MCF 10A (cell line): ENCODE measurements at regions not wholly inside any gene's neighbourhood (a gene's known extent, or its start where the extent isn't known, plus 50 kb on each side); places are given as distances from the start of the nearest gene placed in this dataset.

ENCODE experiments used
- BruUV-seq: library from RNA; stranded (reverse); fragments of 400-500 nt; replicated peaks from 2 replicates; lab custom pipeline; 2021; lab: Mats Ljungman, UMichigan
- CTCF ChIA-PET: fragments of 300-600 bp; sonication (Branson Sonifier 250); formaldehyde crosslinking; extraction: SDS; loops from one replicate; lab custom pipeline; 2021; ENCODE audit warnings: antibody characterized with exemption, inconsistent platforms; lab: Yijun Ruan, JAX
- POLR2A ChIA-PET: fragments of 300-600, 350-650 bp; sonication (Branson Sonifier 250); formaldehyde crosslinking; extraction: SDS; loops from one replicate; lab custom pipeline; 2020; ENCODE audit warnings: antibody characterized with exemption, inconsistent platforms; lab: Yijun Ruan, JAX
- DNase-seq: peaks from one replicate; pipeline ENCODE4 v3.0.0-alpha.2; 2018; ENCODE audit not compliant: unreplicated experiment
- H3K27ac Mint-ChIP-seq: one replicate; pipeline ENCODE4 v1.8.0; 2022; ENCODE audit warnings: mild to moderate bottlenecking, low read depth, mixed read lengths; ENCODE audit not compliant: unreplicated experiment
- H3K27me3 Mint-ChIP-seq: one replicate; pipeline ENCODE4 v1.8.0; 2022; ENCODE audit warnings: mixed read lengths; ENCODE audit not compliant: insufficient read depth, unreplicated experiment
- H3K36me3 Mint-ChIP-seq: one replicate; pipeline ENCODE4 v1.8.0; 2022; ENCODE audit warnings: mild to moderate bottlenecking, moderate library complexity, mixed read lengths; ENCODE audit not compliant: insufficient read depth, unreplicated experiment
- H3K4me1 Mint-ChIP-seq: one replicate; pipeline ENCODE4 v1.8.0; 2022; ENCODE audit warnings: mixed read lengths; ENCODE audit not compliant: insufficient read depth, unreplicated experiment
- H3K4me3 Mint-ChIP-seq: one replicate; pipeline ENCODE4 v1.8.0; 2022; ENCODE audit warnings: mild to moderate bottlenecking, moderate library complexity, mixed read lengths; ENCODE audit not compliant: unreplicated experiment
- H3K9me3 Mint-ChIP-seq: one replicate; pipeline ENCODE4 v1.8.0; 2022; ENCODE audit warnings: mixed read lengths; ENCODE audit not compliant: unreplicated experiment
- intact Hi-C: fragments of 100-400 bp; cut with micrococcal nuclease; formaldehyde crosslinking; loops from 2 replicates; pipeline ENCODE4 v1.14.1; 2022
- TF ChIP-seq, protein P1 (sequence below): fragments of 200-600 bp; IDR thresholded peaks from one replicate; pipeline ENCODE4 v1.8.0; 2022; ENCODE audit warnings: antibody characterized with exemption, mild to moderate bottlenecking; ENCODE audit not compliant: unreplicated experiment

GRCh38 chr5:6201631-6202030, 176.7 kb downstream of the MED10 start:
- BruUV-seq, result no TSS peak
- peaks cover 7% of the 10 kb centered on the region for H3K9me3 Mint-ChIP-seq
- H3K27me3 Mint-ChIP-seq, result no peaks in the 10 kb centered on the region
- no peak for DNase-seq
- CTCF ChIA-PET, result interaction anchor here (1.1 kb wide), 1 partner anchor 29 kb away, joined by 4 read pairs; no protein-coding TSS in a partner anchor
- TF ChIP-seq, protein P1, sequence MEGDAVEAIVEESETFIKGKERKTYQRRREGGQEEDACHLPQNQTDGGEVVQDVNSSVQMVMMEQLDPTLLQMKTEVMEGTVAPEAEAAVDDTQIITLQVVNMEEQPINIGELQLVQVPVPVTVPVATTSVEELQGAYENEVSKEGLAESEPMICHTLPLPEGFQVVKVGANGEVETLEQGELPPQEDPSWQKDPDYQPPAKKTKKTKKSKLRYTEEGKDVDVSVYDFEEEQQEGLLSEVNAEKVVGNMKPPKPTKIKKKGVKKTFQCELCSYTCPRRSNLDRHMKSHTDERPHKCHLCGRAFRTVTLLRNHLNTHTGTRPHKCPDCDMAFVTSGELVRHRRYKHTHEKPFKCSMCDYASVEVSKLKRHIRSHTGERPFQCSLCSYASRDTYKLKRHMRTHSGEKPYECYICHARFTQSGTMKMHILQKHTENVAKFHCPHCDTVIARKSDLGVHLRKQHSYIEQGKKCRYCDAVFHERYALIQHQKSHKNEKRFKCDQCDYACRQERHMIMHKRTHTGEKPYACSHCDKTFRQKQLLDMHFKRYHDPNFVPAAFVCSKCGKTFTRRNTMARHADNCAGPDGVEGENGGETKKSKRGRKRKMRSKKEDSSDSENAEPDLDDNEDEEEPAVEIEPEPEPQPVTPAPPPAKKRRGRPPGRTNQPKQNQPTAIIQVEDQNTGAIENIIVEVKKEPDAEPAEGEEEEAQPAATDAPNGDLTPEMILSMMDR, result no peak
- H3K4me3 Mint-ChIP-seq, result no peak overlapping the region
- H3K36me3 Mint-ChIP-seq, result no peaks in the 10 kb centered on the region
- intact Hi-C loops, result no loop called here
- POLR2A ChIA-PET, result no interaction called here
- no peak overlapping the region for H3K27ac Mint-ChIP-seq
- H3K4me1 Mint-ChIP-seq, result no peaks in the 10 kb centered on the region

DNA sequence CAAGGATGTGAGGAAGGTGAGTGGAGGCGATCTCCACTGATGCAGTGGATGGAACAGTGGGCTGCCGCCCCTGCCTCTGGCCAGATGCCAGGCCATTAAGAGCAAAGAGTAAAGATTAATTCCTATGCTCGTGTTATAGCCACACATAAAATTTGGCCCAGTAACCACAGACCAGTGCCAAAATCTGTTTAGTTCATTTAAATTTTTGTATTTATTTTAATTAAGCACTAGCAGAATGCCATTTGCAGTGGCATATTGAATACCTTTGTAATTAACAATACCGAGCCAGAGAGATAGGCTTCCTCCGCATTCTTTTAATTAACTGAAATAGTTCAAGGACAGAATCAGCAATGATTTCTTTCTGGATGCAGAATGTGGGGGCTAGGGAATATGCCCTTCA, 179.8 kb downstream of the MED10 start:
- TF ChIP-seq, protein P1, result no peak
- BruUV-seq, result no TSS peak
- Mint-ChIP-seq H3K36me3 (no peaks in the 10 kb centered on the region), H3K4me1 (no peaks in the 10 kb centered on the region), H3K27ac (no peak overlapping the region), H3K9me3 (peaks cover 7% of the 10 kb centered on the region), H3K4me3 (no peak overlapping the region), H3K27me3 (no peaks in the 10 kb centered on the region)
- intact Hi-C loops, result no loop called here
- ChIA-PET POLR2A (no interaction called here), CTCF (no interaction called here)
- no peak for DNase-seq

- Mint-ChIP-seq H3K27me3 (no peaks in the 10 kb centered on the region), H3K4me1 (no peaks in the 10 kb centered on the region), H3K27ac (no peak overlapping the region), H3K4me3 (no peak overlapping the region), H3K9me3 (peaks cover 7% of the 10 kb centered on the region), H3K36me3 (no peaks in the 10 kb centered on the region)
- DNase-seq, result no peak
- TF ChIP-seq, protein P1, result no peak
- intact Hi-C loops, result no loop called here
- BruUV-seq, result no TSS peak
- CTCF ChIA-PET, result no interaction called here
- POLR2A ChIA-PET, result no interaction called here
Observed at GRCh38 chr5:6197427-6197826, 180.9 kb downstream of the MED10 start.

- H3K4me1 Mint-ChIP-seq, result no peaks in the 10 kb centered on the region
- POLR2A ChIA-PET, result interaction anchor here (0.6 kb wide), 1 partner anchor 26 kb away, joined by 3 read pairs; no protein-coding TSS in a partner anchor
- intact Hi-C loops, result no loop called here
Observed at GRCh38 chr5:6195711-6196358, 182.5 kb downstream of the MED10 start.

More at GRCh38 chr5:6195711-6196358, 182.5 kb downstream of the MED10 start:
- TF ChIP-seq, protein P1, result no peak
- no peak for DNase-seq
- CTCF ChIA-PET, result interaction anchor here (0.6 kb wide), 1 partner anchor 28 kb away, joined by 3 read pairs; no protein-coding TSS in a partner anchor
- no peak overlapping the region for H3K27ac Mint-ChIP-seq
- peaks cover 5% of the 10 kb centered on the region for H3K9me3 Mint-ChIP-seq
- BruUV-seq, result no TSS peak
- H3K36me3 Mint-ChIP-seq, result no peaks in the 10 kb centered on the region
- no peaks in the 10 kb centered on the region for H3K27me3 Mint-ChIP-seq
- no peak overlapping the region for H3K4me3 Mint-ChIP-seq
